ENCODE measurements at regions not wholly inside any gene's neighbourhood (a gene's known extent, or its start where the extent isn't known, plus 50 kb on each side); places are given as distances from the start of the nearest gene placed in this dataset.

DNA sequence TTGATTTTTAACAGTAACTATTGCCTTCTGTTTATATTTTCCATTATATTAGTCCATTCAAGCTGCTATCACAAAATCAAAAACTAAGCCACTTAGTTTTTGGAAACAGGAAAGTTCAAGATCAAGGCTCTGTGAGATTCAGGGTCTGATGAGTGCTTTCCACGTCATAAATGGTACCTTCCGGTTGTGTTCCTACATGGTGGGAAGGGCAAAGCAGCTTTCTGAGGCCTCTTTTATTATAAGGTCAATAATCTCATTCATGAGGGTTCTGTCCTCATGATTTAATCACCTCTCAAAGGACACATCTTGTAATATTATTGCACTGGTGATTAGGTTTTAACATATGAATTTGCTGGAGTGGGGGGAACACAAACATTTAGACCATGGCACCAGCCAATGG lies 152.0 kb downstream of the VGLL3 start:
- TF ChIP-seq, protein P1, sequence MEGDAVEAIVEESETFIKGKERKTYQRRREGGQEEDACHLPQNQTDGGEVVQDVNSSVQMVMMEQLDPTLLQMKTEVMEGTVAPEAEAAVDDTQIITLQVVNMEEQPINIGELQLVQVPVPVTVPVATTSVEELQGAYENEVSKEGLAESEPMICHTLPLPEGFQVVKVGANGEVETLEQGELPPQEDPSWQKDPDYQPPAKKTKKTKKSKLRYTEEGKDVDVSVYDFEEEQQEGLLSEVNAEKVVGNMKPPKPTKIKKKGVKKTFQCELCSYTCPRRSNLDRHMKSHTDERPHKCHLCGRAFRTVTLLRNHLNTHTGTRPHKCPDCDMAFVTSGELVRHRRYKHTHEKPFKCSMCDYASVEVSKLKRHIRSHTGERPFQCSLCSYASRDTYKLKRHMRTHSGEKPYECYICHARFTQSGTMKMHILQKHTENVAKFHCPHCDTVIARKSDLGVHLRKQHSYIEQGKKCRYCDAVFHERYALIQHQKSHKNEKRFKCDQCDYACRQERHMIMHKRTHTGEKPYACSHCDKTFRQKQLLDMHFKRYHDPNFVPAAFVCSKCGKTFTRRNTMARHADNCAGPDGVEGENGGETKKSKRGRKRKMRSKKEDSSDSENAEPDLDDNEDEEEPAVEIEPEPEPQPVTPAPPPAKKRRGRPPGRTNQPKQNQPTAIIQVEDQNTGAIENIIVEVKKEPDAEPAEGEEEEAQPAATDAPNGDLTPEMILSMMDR (IDR thresholded peaks at IDR 0.05; ENCODE audit: low read depth, low read length), result no peak
- no peak for TF ChIP-seq EZH2phosphoT487 (IDR thresholded peaks at IDR 0.05; ENCODE audit: low read depth)
